H9 (cell line): ENCODE measurements at regions not wholly inside any gene's neighbourhood (a gene's known extent, or its start where the extent isn't known, plus 50 kb on each side); places are given as distances from the start of the nearest gene placed in this dataset.

Source experiments
- DNase-seq: peaks from one replicate; pipeline ENCODE4 v3.0.0-alpha.2; 2017
- H2AFZ ChIP-seq: one replicate; pipeline ENCODE4 v1.6.1; 2013; ENCODE audit warnings: mild to moderate bottlenecking, low read length, control low read depth, moderate library complexity
- H2AK5ac ChIP-seq: 2 replicates; pipeline ENCODE4 v1.6.1; 2013; ENCODE audit warnings: low read length, control low read depth, mixed read lengths; ENCODE audit not compliant: insufficient read length
- H2BK120ac ChIP-seq: one replicate; pipeline ENCODE4 v1.6.1; 2013; ENCODE audit warnings: low read depth, mild to moderate bottlenecking, low read length, control low read depth, inconsistent platforms; ENCODE audit not compliant: poor library complexity, severe bottlenecking
- H2BK12ac ChIP-seq: 2 replicates; pipeline ENCODE4 v1.6.1; 2013; ENCODE audit warnings: low read length, control low read depth, mixed read lengths, low read depth; ENCODE audit not compliant: insufficient read length
- H2BK15ac ChIP-seq: 2 replicates; pipeline ENCODE4 v1.6.1; 2013; ENCODE audit warnings: low read depth, low read length, control low read depth
- H2BK20ac ChIP-seq: one replicate; pipeline ENCODE4 v1.6.1; 2013; ENCODE audit warnings: low read depth, mild to moderate bottlenecking, low read length, control low read depth, inconsistent platforms; ENCODE audit not compliant: poor library complexity, severe bottlenecking
- H2BK5ac ChIP-seq: 2 replicates; pipeline ENCODE4 v1.6.1; 2013; ENCODE audit warnings: low read length, control low read depth, mixed read lengths; ENCODE audit not compliant: insufficient read length
- H3K14ac ChIP-seq: 2 replicates; pipeline ENCODE4 v1.6.1; 2013; ENCODE audit warnings: low read length, control low read depth; ENCODE audit not compliant: insufficient read depth
- H3K18ac ChIP-seq: 2 replicates; pipeline ENCODE4 v1.6.1; 2013; ENCODE audit warnings: low read depth, mild to moderate bottlenecking, mixed read lengths, low read length, control low read depth; ENCODE audit not compliant: insufficient read length
- H3K23ac ChIP-seq: 2 replicates; pipeline ENCODE4 v1.6.1; 2013; ENCODE audit warnings: low read length, control low read depth, mixed read lengths, low read depth; ENCODE audit not compliant: insufficient read length
- H3K23me2 ChIP-seq: 2 replicates; pipeline ENCODE4 v1.6.1; 2013; ENCODE audit warnings: low read depth, mild to moderate bottlenecking, mixed read lengths, low read length, control low read depth; ENCODE audit not compliant: insufficient read length, poor library complexity, severe bottlenecking
- H3K27ac ChIP-seq: 2 replicates; pipeline ENCODE4 v1.5.1; 2013; ENCODE audit warnings: low read length, control low read depth, mixed read lengths, low read depth; ENCODE audit not compliant: insufficient read length
- H3K27me3 ChIP-seq: 2 replicates; pipeline ENCODE4 v1.6.1; 2013; ENCODE audit warnings: low read length, control low read depth, inconsistent platforms; ENCODE audit not compliant: insufficient read depth
- H3K4ac ChIP-seq: 2 replicates; pipeline ENCODE4 v1.6.1; 2013; ENCODE audit warnings: low read depth, mild to moderate bottlenecking, control low read depth, inconsistent platforms, low read length, moderate library complexity
- H3K4me1 ChIP-seq: 2 replicates; pipeline ENCODE4 v1.6.1; 2013; ENCODE audit warnings: low read length, control low read depth, inconsistent platforms; ENCODE audit not compliant: insufficient read depth
- H3K4me2 ChIP-seq: 2 replicates; pipeline ENCODE4 v1.6.1; 2013; ENCODE audit warnings: low read length, control low read depth, mixed read lengths; ENCODE audit not compliant: insufficient read length, insufficient read depth
- H3K56ac ChIP-seq: 2 replicates; pipeline ENCODE4 v1.6.1; 2013; ENCODE audit warnings: low read depth, mild to moderate bottlenecking, mixed read lengths, low read length, control low read depth; ENCODE audit not compliant: insufficient read length
- H3K79me1 ChIP-seq: 2 replicates; pipeline ENCODE4 v1.6.1; 2013; ENCODE audit warnings: low read depth, mild to moderate bottlenecking, moderate library complexity, low read length, control low read depth, inconsistent platforms; ENCODE audit not compliant: insufficient read depth, poor library complexity, severe bottlenecking
- H3K79me2 ChIP-seq: 2 replicates; pipeline ENCODE4 v1.6.1; 2013; ENCODE audit warnings: low read length, control low read depth, inconsistent platforms; ENCODE audit not compliant: insufficient read depth
- H3K9ac ChIP-seq: 2 replicates; pipeline ENCODE4 v1.6.1; 2013; ENCODE audit warnings: low read length, control low read depth, mixed read lengths; ENCODE audit not compliant: insufficient read length; ENCODE audit errors: extremely low read depth
- H3K9me3 ChIP-seq: one replicate; pipeline ENCODE4 v1.6.1; 2013; ENCODE audit warnings: low read depth, low read length, inconsistent platforms; ENCODE audit not compliant: control insufficient read depth
- H3T11ph ChIP-seq: one replicate; pipeline ENCODE4 v1.6.1; 2013; ENCODE audit warnings: mild to moderate bottlenecking, low read length, control low read depth, inconsistent platforms
- H4K20me1 ChIP-seq: one replicate; pipeline ENCODE4 v1.6.1; 2013; ENCODE audit not compliant: control insufficient read depth, insufficient read length, insufficient read depth
- H4K5ac ChIP-seq: 2 replicates; pipeline ENCODE4 v1.6.1; 2013; ENCODE audit warnings: low read depth, mild to moderate bottlenecking, mixed read lengths, low read length, control low read depth; ENCODE audit not compliant: insufficient read length
- H4K8ac ChIP-seq: replicated peaks from 2 replicates; pipeline ENCODE4 v1.6.1; 2013; ENCODE audit warnings: low read length, control low read depth, mixed read lengths, low read depth; ENCODE audit not compliant: insufficient read length
- H4K91ac ChIP-seq: 2 replicates; pipeline ENCODE4 v1.6.1; 2013; ENCODE audit warnings: low read depth, mild to moderate bottlenecking, moderate library complexity, mixed read lengths, low read length, control low read depth; ENCODE audit not compliant: insufficient read length
- H3K27ac Mint-ChIP-seq, 3 experiments: 2 replicates in 2 of 3; 3 replicates in 1 of 3; pipeline ENCODE4 v1.8.0; 2020 to 2021; ENCODE audit warnings: mixed read lengths in 3 of 3, mild to moderate bottlenecking in 1 of 3, moderate library complexity in 1 of 3
- H3K27me3 Mint-ChIP-seq: 2 replicates; pipeline ENCODE4 v1.8.0; 2021; ENCODE audit warnings: low read depth, mild to moderate bottlenecking, moderate library complexity, mixed read lengths
- H3K36me3 Mint-ChIP-seq, 3 experiments: 2 replicates in 2 of 3; 3 replicates in 1 of 3; pipeline ENCODE4 v1.8.0; 2020 to 2021; ENCODE audit warnings: low read depth in 3 of 3, mixed read lengths in 3 of 3; ENCODE audit not compliant: insufficient read depth in 1 of 3
- H3K4me1 Mint-ChIP-seq, 2 experiments: 2 replicates each; pipeline ENCODE4 v1.8.0; 2020; ENCODE audit warnings: mixed read lengths in 2 of 2
- H3K4me3 Mint-ChIP-seq, 2 experiments: 2 replicates in 1 of 2; 3 replicates in 1 of 2; pipeline ENCODE4 v1.8.0; 2020 to 2021; ENCODE audit warnings: mild to moderate bottlenecking in 2 of 2, mixed read lengths in 2 of 2, moderate library complexity in 1 of 2
- H3K9me3 Mint-ChIP-seq, 2 experiments: 2 replicates in 1 of 2; 3 replicates in 1 of 2; pipeline ENCODE4 v1.8.0; 2020; ENCODE audit warnings: mild to moderate bottlenecking in 2 of 2, mixed read lengths in 2 of 2, moderate library complexity in 1 of 2
- WGBS: extraction: QIAGEN DNeasy Blood & Tissue Kit; methylation state at CpG from one replicate; pipeline ENCODE4 v1.1.7; 2013; ENCODE audit warnings: missing lambda C conversion rate, low lambda C conversion rate, mixed read lengths; ENCODE audit not compliant: insufficient read length; ENCODE audit errors: extremely low coverage; 5-methylcytosine and 5-hydroxymethylcytosine counted together
- TF ChIP-seq, protein P1 (sequence below): fragments of 200-600 bp; sonication (generic); conservative IDR thresholded peaks from 3 replicates; pipeline ENCODE4 v1.8.0; 2021; ENCODE audit warnings: antibody characterized with exemption, mild to moderate bottlenecking

DNA sequence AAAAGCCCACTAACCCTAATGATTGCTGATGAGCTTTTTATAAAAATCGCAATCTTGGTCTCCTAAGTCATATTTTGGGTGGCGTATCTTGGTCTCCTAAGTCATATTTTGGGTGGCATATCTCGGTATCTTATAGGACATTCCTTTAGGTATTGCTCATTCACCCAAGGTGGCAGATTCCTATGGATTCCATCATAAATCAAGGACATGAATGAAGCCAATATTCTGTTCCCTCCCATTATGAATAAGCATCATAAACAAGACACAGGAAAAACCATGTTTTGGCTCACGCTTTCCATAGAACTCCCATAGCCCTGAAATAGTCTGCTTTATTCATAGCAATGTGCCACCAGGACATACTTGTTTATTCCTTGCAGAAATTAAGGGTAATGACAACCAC, 95.0 kb upstream of the CD99 start:
- H3K23me2 ChIP-seq: no peaks in the 10 kb centered on the region

More for the DNA sequence above, 95.0 kb upstream of the CD99 start:
- no peak overlapping the region for H3K18ac ChIP-seq
- H3K79me2 ChIP-seq: no peaks in the 10 kb centered on the region
- no peak overlapping the region for H3T11ph ChIP-seq
- H3K9me3 ChIP-seq: no peaks in the 10 kb centered on the region
- H3K27me3 ChIP-seq: no peaks in the 10 kb centered on the region
- H3K56ac ChIP-seq: no peak overlapping the region
- H3K4ac ChIP-seq: no peak overlapping the region
- Mint-ChIP-seq H3K4me1 (peaks cover 17 to 20% of the 10 kb centered on the region in 2 experiments), H3K36me3 (peaks cover 6 to 22% (median 19%) of the 10 kb centered on the region in 3 experiments), H3K9me3 (no peaks in the 10 kb centered on the region; a peak in 1 of 5 replicates), H3K4me3 (no peak overlapping the region), H3K27ac (no peak overlapping the region), H3K27me3 (no peaks in the 10 kb centered on the region)
- H2BK12ac ChIP-seq: no peak overlapping the region
- DNase-seq: no peak
- no peak overlapping the region for H2BK20ac ChIP-seq
- no peaks in the 10 kb centered on the region for H4K20me1 ChIP-seq
- H2AK5ac ChIP-seq: no peak overlapping the region
- H3K14ac ChIP-seq: no peak overlapping the region
- H3K4me2 ChIP-seq: no peak overlapping the region
- no peak overlapping the region for H3K27ac ChIP-seq
- no peak overlapping the region for H4K5ac ChIP-seq
- no peak overlapping the region for H3K23ac ChIP-seq
- no peak overlapping the region for H3K9ac ChIP-seq
- TF ChIP-seq, protein P1, sequence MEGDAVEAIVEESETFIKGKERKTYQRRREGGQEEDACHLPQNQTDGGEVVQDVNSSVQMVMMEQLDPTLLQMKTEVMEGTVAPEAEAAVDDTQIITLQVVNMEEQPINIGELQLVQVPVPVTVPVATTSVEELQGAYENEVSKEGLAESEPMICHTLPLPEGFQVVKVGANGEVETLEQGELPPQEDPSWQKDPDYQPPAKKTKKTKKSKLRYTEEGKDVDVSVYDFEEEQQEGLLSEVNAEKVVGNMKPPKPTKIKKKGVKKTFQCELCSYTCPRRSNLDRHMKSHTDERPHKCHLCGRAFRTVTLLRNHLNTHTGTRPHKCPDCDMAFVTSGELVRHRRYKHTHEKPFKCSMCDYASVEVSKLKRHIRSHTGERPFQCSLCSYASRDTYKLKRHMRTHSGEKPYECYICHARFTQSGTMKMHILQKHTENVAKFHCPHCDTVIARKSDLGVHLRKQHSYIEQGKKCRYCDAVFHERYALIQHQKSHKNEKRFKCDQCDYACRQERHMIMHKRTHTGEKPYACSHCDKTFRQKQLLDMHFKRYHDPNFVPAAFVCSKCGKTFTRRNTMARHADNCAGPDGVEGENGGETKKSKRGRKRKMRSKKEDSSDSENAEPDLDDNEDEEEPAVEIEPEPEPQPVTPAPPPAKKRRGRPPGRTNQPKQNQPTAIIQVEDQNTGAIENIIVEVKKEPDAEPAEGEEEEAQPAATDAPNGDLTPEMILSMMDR: no peak
- H2BK5ac ChIP-seq: no peak overlapping the region
- no peak overlapping the region for H4K8ac ChIP-seq
- H3K79me1 ChIP-seq: no peaks in the 10 kb centered on the region
- WGBS: no CpG with 5 or more reads among the region's 4 CpGs
- H2AFZ ChIP-seq: no peak overlapping the region
- H2BK15ac ChIP-seq: no peak overlapping the region
- peaks cover 3% of the 10 kb centered on the region; the same call in 1 of the 2 replicates for H3K4me1 ChIP-seq
- H4K91ac ChIP-seq: no peak overlapping the region
- H2BK120ac ChIP-seq: no peak overlapping the region
